Smooth muscle cell of the brain vasculature (primary cell): ENCODE measurements at regions not wholly inside any gene's neighbourhood (a gene's known extent, or its start where the extent isn't known, plus 50 kb on each side); places are given as distances from the start of the nearest gene placed in this dataset.

ENCODE experiments used
- DNase-seq: peaks from one replicate; pipeline ENCODE4 v3.0.0-alpha.2; 2012; ENCODE audit warnings: low read depth, low spot score

- no peak for DNase-seq
These were observed 246.3 kb upstream of the SIX2 start for GRCh38 chr2:45255563-45255962.

DNA sequence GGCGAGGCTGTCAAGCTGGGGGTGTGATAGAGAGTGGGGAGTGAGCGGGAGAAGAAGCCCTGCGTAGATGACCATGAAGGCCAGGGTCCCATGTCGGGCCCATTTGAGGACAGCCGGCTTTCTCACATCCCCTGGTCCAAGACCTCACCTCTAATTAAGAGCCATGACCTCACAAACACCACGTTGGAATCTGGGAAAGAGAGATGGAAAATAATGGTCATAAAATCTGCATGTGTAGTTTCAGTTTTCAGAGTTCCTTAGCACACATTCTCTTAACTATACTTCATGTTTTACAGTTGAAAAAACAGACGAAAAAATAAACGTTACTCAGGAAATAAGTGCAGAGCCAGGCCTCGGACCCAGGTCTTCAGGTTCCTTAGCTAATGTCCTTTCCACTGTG is 244.8 kb upstream of the SIX2 start:
- DNase-seq = no peak

DNA sequence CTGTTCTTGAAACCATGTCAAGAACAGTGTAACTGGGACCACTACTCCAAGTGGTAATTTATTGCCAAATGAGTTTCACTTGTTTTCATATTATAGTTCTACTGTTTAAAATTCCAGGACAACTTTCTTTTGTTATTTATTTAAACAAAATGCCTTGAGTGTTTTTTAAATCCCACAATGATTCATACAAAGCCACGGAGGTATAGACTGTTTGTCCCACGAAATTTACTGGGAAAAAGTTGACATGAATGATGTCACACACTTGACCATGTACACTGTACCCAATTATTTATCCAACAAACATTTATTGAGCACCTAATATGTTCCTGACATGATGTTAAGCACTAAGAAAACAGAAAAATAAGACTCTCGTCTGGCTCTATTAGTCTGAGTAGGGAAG is 243.9 kb upstream of the SIX2 start:
- no peak for DNase-seq

DNA sequence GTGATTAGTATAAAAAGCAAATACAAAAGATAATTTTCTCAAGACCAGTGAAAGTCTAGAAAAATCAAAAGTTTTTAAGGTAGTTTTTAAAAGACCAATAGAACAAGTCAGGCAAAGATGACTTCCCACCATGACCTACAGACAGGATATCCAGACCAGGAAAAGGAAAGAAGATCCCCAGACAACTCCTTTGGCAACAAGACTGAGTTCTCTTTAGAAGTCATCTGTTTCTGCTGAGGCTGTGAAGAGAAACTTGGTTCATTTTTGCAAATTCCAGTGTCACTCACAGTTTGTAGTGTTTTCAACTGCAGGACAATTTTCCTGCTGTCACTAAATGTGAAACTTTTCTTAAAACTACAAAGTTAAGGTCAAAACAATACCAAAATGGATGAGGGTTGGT is 240.9 kb upstream of the SIX2 start:
- DNase-seq = no peak

GRCh38 chr2:45248214-45248613 is 239.0 kb upstream of the SIX2 start:
- DNase-seq = no peak

- DNase-seq = no peak
These were observed 235.7 kb upstream of the SIX2 start for GRCh38 chr2:45244928-45245327.

DNA sequence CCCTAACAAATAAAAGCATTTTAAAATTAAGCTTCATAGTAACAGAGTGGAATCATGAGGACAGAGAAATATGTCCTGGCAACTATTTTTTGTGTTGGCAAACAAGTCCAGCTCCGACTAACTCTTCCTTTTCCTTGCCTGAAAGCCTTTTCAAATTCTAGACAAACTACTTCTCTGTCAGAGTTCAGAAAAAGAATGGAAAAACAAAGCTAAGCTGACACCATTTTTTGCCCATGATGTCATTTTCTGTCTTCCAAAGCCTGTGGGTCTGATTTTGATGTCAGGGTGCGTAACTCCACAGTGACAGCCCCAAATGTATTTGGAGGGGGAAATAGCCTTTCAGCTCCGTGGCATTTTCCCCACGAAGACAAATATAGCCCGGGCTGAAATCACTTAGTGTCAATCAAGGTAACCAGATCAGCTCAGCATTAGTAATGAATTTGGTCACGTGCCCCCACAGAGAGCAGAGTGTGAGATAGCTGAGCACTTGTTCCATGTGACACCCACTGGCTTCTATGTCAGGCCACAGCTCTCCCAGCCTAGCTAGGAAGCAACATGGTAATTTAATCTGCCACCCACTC is 233.0 kb upstream of the SIX2 start:
- DNase-seq = no peak

DNA sequence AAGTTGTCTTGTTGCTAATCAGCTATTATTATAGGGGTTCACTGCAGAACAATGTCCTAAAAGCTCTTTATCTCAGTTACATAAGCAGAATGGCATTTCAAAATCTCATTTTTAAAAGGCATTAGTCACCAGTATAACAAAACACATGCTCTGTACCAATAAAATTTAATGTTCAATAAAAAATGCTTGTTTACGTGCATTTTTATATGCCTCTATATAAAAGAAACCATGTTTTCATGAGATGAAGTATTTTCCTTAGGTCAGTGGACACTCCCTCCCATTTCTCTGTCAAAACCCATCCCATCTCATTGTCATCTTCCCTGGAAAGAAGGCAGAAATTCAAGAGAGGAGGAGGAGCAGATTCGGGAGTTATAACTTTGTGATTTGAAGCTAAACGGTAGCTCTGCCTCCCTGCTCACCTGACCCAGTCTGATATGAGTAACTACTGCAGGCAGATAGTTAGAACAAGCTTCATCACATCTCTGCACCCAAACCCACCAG is 231.9 kb upstream of the SIX2 start:
- no peak for DNase-seq

DNA sequence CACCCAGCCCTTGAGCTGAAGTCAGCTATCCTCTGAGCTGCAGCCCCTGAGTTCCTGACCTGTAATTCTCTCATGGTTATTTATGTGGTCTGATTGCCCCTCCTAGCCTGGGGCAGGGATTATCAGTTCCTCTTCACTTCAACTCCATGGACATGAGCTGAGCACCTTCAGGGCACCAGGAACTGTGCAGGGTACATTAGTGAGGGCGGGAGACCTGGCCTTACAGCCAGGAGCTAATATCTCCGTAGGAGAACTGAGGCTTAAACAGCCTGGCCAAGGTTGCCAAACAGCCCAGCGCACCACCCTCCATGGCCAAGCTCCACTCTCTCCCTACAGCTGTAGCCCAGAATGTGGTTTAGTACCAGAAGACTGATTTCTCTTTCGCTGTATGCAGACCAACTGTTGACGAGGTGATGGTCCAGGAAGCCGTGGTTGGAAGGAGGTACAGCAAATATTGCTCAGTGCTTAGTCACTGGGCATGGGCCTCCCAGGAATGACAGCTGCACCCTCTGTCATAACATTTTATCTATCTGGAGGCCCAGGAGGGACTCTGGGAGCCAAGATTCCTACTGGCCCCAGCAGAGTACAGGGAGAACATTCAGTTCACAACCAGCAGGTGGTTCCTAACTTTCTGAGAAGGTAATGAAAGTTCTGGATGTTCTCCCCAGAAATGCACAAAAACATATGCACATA is 228.7 kb upstream of the SIX2 start:
- DNase-seq = peak; percentile 93

DNA sequence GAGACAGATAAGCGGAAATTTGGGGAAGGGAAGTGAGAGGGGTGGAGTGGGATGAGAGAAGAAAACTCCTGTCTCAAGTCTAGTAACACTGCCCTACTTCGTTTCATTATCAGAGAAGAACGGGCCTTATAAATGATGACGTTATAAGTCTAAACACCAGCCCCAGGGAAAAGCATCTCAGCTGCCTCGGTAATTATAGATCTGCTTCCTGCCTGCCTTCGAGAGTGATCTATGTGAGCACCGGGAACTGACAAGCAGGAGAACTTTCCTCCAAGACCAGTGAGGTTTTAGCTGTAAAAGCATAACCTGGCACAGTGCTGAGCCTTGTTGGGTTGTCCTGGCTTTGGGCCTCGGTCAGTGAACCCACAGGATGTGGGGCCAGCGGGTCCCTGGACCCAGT is 227.9 kb upstream of the SIX2 start:
- no peak for DNase-seq

DNA sequence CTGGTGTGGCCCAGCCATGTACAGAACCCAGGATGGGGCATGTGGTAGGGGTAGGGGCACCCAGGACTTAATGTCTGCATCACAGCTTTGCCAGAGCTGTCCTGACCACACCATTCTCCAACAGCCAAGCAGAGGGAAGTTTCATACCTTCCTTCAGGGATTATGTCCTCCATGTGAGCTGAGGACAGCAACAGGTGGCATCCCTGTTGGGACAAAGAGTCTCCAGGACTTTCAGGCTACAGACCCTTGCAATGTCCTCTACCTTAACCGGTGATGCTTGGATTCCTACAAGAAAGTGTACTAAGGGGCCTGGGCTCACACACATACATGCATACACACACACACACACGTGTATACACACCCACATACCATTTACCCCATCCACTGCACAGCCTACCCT is 227.0 kb upstream of the SIX2 start:
- no peak for DNase-seq

DNA sequence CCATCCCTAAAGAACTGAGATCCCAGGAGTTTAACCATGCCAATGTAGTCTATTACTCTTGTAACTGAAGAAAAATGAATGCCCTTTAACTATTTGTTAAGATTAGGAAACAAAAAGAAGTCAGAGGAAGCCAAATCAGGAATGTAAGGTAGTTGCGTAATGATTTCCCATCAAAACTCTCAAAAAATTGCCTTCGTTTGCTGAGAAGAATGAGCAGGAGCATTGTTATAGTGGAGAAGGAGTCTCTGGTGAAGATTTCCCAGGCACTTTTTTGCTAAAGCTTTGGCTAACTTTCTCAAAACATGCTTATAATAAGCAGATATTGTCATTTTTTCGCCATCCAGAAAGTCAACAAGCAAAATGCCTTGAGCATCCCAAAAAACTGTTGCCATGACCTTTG is 224.0 kb upstream of the SIX2 start:
- no peak for DNase-seq

DNA sequence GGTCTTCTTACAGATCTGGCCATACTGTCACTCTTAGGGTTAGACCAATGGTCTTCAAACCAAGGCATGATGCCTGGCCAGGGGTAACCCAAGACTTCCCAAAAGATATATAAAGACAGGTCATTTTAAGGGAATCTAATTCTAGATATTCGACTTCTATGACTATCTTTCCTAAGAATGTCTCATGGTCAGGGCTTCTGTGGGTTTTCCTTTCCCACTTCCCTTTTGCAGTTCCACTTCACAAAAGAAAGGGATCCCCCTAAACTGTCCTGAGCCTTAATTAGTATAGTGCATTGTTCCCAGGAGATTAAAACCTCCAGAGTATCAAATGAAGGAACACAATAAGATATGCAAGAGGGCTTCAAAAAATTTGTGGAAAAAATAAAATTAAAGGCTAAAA is 223.6 kb upstream of the SIX2 start:
- no peak for DNase-seq

DNA sequence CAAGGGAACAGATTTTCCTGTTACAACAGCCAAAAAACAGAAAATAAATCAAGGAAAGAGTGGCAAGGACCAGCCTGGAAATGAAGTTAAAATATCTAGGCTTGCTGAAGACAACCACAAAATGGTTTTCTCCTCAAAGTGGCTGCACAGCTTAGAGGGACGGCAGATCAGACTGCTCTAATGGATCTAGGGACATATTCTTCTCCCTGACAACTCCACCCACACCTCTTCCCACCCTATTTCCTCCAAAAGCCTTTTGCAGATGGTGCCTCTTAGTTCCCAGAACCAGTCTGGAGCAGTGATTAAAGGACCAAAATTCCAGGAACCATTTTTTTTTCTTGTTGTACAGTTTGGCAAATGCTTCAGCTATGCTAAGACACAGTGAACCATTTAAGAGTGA is 220.2 kb upstream of the SIX2 start:
- no peak for DNase-seq

DNA sequence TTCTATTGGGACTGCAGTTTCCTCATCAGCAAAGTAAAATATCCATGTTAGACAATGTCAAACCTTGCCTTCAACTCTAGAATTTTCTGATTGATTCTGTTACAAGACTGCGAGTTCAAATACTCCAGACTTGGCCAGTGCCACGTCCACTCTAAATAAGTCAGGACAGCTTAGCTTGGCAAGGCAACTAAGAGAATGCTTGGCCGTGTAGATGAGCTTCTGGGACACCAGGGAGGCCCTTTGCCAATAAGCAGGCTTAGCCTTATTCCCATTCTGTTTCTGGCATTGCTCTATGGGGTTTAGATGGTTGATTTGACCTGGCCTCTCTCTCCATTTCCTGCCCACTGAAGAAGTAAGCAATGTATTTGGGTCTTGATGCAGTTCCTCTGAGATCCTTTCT is 218.1 kb upstream of the SIX2 start:
- DNase-seq = no peak

GRCh38 chr2:45224993-45225380 is 215.7 kb upstream of the SIX2 start:
- no peak for DNase-seq

DNA sequence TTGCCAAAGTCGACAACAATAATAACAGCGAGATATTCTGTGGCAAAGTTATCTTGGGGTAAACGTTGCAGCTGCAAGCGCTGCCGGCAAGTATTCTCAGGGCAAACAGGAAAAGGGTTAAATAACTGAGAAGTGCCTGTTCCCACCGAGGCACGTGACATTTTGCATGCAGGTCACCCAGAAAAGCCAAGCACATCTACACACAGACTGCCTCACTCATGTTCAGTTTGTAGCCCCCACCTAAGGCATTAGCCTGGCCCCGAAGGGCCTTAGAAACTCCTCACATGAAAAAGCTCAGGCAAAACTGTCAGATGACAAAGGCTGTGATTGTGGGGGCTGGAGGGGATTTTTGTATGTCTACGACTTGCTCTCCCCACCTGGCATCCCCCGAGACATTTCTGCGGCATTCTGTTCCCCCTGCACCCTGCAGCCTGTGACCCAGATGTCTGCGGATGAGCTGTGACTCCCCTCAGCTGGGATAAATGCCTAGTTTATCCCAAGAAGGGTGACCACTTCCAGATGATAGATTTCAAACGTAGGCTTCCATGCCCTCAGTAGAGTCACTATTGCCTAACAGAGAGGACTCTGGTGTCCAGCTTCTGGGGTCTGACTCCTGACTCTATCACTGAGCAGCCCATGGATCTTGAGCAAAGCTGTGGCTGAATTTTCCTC is 215.2 kb upstream of the SIX2 start:
- no peak for DNase-seq

DNA sequence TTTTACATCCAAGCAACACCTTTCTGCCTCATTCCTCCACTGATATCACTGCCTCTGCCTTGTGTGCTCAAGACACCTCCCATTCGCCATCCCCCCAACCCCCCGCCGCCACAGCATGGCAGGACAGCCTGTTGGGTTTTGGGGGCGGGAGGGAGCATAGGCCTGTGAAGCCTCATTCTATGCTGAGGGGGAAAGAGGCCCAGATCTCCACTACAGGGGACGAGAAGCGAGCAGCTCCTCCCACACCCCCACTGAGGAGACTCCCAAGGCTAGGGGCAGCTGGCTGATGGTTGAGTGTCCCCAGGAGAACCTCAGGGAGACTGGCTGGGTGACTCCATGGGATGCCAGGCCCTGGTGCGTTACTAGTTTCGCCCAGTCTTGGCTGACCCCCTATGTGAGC is 214.3 kb upstream of the SIX2 start:
- DNase-seq = no peak

DNA sequence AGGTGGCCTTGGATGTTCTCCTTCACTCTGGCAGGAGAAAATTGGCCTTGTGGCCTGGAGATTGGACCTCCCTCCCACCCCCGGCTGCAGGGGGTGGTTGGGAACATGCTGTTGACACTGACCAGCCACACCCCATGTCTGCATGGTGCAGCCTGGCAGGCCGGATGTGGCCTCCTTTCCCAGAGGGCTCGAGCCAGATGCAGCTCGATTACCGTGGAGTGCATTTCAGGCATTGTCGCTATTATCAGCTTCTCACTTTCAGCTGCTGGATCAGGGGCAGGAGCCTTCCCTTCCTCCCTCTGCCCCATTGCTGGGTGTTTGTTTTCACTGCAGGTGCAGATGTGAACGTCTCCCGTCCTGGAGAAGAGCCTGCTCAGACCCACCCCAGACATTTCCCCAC is 211.0 kb upstream of the SIX2 start:
- no peak for DNase-seq

DNA sequence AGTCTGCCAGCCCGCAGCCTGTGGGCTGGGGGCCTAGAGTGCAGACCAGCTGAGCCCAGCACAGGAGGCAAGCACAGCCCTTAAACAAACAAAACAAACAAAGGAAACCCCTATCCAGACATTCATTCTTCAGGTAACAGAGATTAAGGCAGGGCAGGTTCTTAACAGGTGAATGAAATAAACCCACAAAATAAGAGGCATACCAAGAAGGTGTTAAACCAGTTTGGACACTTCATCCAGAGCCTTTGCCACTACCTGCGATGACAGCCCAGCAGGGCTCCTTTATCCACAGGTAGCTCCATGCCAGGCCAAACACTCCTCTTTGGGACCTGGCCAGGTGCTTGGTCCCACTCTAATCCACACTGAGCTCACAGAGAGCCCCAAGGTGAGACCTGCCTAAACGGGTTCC is 209.7 kb upstream of the SIX2 start:
- no peak for DNase-seq

DNA sequence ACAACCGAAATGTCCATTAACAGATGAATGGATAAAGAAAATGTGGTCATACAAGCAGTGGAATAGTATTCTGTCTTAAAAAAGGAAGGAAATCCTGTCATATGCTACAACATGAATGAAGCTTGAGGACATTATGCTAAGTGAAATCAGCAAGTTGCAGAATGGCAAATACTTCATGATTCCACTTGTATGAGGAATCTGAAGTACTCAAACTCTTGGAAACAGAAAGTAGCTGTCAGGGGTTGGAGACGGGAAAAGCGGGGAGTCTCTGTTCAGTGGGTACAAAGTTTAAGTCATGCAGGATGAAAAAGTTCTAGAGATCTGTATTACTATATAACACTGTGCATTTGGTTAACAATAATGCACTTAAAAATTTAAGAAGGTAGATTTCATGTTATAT is 209.0 kb upstream of the SIX2 start:
- no peak for DNase-seq

DNA sequence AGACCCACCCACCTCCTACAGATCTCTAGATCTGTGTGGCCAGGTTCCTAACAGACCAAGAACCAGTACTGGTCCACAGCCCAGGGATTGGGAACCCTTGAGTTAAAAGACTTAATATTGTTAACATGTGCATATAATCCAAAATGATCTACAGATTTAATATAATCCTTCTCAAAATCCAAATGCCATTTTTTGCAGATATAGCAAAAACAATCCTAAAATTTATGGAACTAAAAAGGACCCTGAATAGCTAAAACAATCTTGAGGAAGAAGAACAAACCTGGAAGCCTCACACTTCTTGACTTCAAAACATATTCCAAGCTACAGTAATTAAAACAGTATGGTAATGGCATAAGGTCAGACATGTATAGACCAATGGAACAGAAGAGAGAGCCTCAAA is 206.9 kb upstream of the SIX2 start:
- DNase-seq = no peak

- DNase-seq = no peak
These were observed 205.3 kb upstream of the SIX2 start for GRCh38 chr2:45214550-45214949.
